GM21515 (cell line): ENCODE measurements at regions not wholly inside any gene's neighbourhood (a gene's known extent, or its start where the extent isn't known, plus 50 kb on each side); places are given as distances from the start of the nearest gene placed in this dataset.

ENCODE experiments used
- ATAC-seq: cut with Tn5 transposase; IDR thresholded peaks from one replicate; pipeline ENCODE4 v1.9.1; 2021; ENCODE audit not compliant: unreplicated experiment

DNA sequence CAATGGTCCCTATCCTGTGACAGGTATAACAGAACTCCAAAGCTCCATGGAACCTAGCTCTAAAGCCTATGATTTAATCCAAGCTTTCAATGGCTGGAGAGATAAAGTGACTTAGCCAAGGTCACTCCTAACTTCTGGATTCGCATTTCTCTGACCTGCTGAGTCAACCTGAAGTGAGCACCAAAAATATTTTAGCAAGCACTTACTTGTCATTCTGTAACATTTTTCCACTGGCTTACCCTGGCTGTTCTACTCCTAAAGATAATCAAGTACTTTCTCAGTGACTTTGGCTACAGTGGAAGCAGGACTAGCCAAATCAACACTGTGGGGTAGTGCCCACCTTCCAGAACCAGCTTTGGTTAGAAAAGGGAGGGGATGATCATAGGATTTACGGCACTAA, 188.3 kb downstream of the OGFRL1 start:
- ATAC-seq: no peak

- ATAC-seq: no peak
Measured at GRCh38 chr6:71478834-71479541, 190.4 kb downstream of the OGFRL1 start.

DNA sequence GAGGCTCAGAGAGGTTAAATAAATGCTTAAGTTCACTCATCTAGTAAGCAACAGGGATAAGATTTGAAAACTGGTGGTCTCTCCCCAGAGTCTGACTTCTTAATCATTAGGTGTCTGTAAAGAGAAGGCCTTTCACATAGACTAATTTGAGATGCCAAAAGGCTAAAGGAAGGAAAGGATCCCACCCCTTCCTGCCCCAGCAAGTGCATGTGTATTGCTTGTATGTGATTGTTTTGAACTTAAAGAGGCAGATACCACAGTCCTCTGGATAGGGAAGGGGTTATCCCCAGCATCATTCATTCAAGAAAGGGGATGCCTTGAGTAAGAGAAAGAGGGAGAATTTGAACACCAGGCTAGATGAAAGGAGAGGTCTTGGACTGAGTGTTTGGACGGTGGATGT, 192.0 kb downstream of the OGFRL1 start:
- ATAC-seq: no peak

DNA sequence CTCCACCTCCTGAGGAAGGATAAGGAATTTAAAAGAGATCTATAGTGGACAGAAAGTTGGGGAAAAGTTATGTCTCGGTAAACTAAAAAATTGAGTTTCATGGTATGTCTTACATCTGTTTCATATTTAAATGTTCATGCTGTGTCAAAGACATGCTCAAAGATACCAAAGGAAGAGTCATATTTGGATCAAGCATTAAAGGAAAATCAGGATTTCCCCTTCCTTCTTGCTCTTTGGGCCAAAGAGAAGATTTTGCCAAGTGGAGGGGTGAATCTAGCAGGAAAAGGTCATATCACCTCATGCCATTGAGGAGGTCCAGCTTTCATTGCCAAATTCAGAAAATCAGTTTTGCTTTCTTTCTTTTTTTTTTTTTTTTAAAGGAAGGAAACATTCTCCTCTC, 192.4 kb downstream of the OGFRL1 start:
- no peak for ATAC-seq

GRCh38 chr6:71481801-71482200, 193.2 kb downstream of the OGFRL1 start:
- ATAC-seq: no peak

- ATAC-seq: no peak
Measured at GRCh38 chr6:71482742-71483141, 194.1 kb downstream of the OGFRL1 start.

DNA sequence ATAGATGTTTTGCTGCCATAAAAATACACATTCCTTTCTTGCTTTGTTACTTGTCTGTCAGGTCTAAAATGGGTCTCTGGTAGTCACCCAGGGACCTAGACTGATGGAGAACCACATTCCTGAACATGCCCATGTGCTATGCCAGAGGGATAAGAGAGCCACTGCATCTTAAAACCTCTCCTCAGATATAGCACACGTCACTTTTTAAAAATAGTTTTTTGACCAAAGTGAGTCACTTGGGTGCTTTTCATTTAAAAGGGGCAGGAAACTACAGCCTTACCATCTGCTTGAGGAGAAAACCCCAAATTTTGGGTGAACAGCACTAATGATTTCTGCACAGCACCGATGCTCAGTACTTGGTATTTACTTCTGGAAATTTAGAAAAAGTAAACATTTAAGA, 197.8 kb downstream of the OGFRL1 start:
- no peak for ATAC-seq

DNA sequence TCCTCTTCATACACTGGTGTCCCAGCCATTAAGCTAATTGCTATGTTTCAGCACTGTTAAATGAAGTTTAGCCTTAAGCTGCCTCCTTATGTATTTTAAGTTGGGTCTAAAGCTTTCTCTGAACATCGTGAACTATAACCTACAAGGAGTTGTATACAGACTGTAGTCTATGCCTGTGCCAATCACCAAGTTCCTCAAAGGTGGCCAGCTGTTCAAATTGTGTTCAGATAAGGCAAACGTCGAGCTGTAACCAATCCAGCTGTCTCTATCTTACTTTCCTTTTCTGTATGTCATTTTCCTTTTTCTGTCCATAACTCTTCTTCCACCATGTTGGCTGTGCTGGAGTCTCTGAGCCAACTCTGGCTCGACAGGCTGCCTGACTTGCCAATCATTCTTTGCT, 199.6 kb downstream of the OGFRL1 start:
- no peak for ATAC-seq

DNA sequence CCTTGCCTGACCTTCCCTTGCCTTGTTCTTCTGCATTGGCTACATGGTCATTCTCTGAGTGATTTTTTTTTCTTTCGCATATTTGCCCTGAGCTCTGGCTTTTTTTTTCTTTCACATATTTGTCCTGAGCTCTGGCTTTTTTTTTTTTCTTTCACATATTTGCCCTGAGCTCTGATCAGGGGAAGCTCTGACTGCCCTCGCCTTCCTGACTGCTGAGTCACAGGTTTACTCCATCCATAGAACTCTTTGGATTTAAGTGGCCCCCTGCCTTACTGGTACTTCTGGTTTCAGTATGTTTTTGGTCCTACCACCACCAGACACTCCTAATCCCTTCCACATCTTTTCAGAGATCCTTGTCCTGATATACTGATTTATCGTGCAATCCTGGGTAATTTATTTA, 201.1 kb downstream of the OGFRL1 start:
- no peak for ATAC-seq

DNA sequence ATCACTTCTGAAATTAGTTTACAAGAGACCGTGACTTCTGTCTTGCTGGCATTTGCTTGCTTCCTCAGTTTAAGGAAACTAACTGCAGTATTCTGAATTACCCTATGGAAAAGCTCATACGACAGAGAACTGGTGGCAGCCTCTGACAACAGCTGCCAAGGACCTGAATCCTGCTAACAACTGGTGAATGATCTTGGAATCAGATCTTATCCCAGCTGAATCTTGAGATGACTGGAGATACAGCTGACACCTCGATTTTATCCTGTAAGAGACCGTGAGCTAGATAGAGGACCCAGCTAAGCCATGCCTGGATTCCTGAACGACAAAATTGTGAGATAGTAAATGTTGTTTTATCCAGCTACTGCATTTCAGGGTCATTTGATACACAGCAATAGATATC, 202.3 kb downstream of the OGFRL1 start:
- no peak for ATAC-seq

- no peak for ATAC-seq
Measured at GRCh38 chr6:71491844-71492243, 203.2 kb downstream of the OGFRL1 start.

DNA sequence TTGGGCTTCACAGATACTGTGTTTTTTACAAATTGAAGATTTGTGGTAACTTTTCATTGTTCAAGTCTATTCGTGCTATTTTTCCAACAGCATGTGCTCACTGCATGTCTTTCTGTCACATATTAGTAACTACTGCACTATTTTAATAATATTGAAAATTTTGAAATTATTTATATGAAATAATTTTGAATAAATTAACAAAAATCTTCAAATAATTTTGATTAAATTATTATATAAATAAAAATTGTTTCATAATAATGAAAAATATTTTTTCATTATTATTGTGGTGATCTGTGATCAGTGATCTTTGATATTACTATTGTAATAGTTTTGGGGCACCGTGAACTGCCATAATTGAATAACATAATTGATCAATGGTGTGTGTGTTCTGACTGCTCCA, 204.1 kb downstream of the OGFRL1 start:
- ATAC-seq: no peak

GRCh38 chr6:71496018-71496721, 207.6 kb downstream of the OGFRL1 start:
- peak; percentile 100 for ATAC-seq

- ATAC-seq: no peak
Measured at GRCh38 chr6:71496722-71497033, 208.1 kb downstream of the OGFRL1 start.

- ATAC-seq: no peak
Measured at GRCh38 chr6:71498638-71499037, 210.0 kb downstream of the OGFRL1 start.

DNA sequence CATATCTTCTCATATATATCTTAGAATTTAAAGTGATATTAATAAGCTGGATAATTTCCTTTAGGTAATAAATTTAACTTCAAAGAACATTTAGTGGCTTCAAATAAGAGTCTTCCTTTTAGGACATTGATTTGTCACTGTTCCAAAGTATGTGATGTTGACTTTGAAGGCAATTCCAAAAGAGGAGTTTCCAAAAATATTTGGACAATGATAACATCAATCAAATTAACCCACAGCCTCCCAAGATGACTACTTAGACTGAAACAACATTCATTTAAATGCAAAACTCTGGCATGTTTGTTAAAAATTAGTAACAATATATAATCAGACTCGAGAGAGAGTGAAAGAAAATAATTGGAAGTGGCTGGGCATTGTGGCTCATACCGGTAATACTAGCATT, 211.1 kb downstream of the OGFRL1 start:
- ATAC-seq: no peak

GRCh38 chr6:71502168-71502567, 213.6 kb downstream of the OGFRL1 start:
- ATAC-seq: no peak

DNA sequence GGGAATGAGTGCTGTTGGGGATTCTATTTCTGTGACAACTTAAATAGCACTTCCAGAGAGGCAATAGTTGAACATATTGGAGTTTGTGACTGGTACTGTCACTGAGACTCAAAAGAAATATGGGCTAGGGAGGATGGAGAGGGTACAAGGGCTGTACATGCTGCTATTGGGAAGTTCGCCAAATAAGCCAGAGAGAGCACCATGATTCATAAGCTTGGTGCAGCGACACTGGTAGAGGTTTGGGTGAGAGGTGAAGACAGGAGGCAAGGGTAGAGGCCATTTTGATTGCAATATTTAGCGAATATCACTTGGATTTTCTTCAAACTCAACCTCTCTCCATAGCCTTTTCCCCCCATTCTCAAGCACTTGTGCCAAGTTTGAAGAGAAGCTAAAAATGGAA, 214.3 kb downstream of the OGFRL1 start:
- ATAC-seq: no peak

GRCh38 chr6:71507183-71507582, 218.6 kb downstream of the OGFRL1 start:
- no peak for ATAC-seq

- ATAC-seq: no peak
Measured at GRCh38 chr6:71509191-71510005, 220.8 kb downstream of the OGFRL1 start.

GRCh38 chr6:71510057-71510713, 221.6 kb downstream of the OGFRL1 start:
- peak; percentile 77 for ATAC-seq

DNA sequence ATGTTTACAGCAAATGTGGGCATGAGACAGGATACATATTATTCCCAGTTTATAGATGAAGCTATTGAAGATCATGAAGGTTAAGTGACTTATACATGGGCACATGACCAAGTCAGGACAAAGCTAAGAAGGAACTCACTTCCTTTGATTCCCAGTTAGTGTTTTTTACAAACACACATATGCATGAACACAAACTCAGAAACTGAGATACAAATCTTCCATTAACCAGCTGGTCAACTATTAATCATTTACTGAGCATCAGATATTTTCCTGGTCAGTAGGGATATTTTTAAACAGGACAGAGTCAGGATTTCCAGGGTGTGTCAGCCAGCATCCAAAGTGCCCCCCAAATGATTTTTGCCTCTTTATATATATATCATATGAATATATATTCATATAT, 222.2 kb downstream of the OGFRL1 start:
- no peak for ATAC-seq
